SK-N-SH treated with all-trans-retinoic acid at 6 μM for 48 hours (cell line): ENCODE measurements at regions not wholly inside any gene's neighbourhood (a gene's known extent, or its start where the extent isn't known, plus 50 kb on each side); places are given as distances from the start of the nearest gene placed in this dataset.

Source experiments
- ATAC-seq: fragments of 200-7000 bp; cut with Tn5 transposase; 3 replicates; pipeline ENCODE4 v1.9.1; 2020; ENCODE audit warnings: mild to moderate bottlenecking, moderate library complexity
- ARNTL ChIP-seq: fragments of 450-650 bp; formaldehyde crosslinking; IDR thresholded peaks from 2 replicates; pipeline ENCODE4 v1.5.0; 2020; ENCODE audit warnings: low read depth, mild to moderate bottlenecking, moderate library complexity, borderline replicate concordance
- BACH2 ChIP-seq: fragments of 250-450 bp; sonication (Bioruptor Pico); IDR thresholded peaks from 2 replicates; pipeline ENCODE4 v1.9.0; 2021; ENCODE audit warnings: mild to moderate bottlenecking, borderline replicate concordance
- CSDC2 ChIP-seq: fragments of 250-450 bp; sonication (Bioruptor Pico); IDR thresholded peaks from 2 replicates; pipeline ENCODE4 v1.5.0; 2020; ENCODE audit warnings: mild to moderate bottlenecking, moderate library complexity
- CSRNP3 ChIP-seq: fragments of 250-450 bp; sonication (Bioruptor Pico); IDR thresholded peaks from 2 replicates; pipeline ENCODE4 v1.5.1; 2021; ENCODE audit warnings: mild to moderate bottlenecking, moderate library complexity
- ESRRG ChIP-seq: fragments of 250-450 bp; sonication (Bioruptor Pico); IDR thresholded peaks from 2 replicates; pipeline ENCODE4 v1.6.1; 2021; ENCODE audit warnings: mild to moderate bottlenecking
- GLIS3 ChIP-seq: fragments of 250-450 bp; sonication (Bioruptor Pico); IDR thresholded peaks from 2 replicates; pipeline ENCODE4 v1.5.0; 2020; ENCODE audit warnings: mild to moderate bottlenecking, moderate library complexity
- ISL1 ChIP-seq: fragments of 250-450 bp; sonication (Bioruptor Pico); IDR thresholded peaks from 2 replicates; pipeline ENCODE4 v2.1.2; 2022; ENCODE audit warnings: mild to moderate bottlenecking, moderate library complexity
- OSR1 ChIP-seq: fragments of 250-450 bp; sonication (Bioruptor Pico); IDR thresholded peaks from 2 replicates; pipeline ENCODE4 v1.8.0; 2022; ENCODE audit warnings: moderate library complexity, mild to moderate bottlenecking, inconsistent platforms
- PATZ1 ChIP-seq: fragments of 250-450 bp; sonication (Bioruptor Pico); IDR thresholded peaks from 2 replicates; pipeline ENCODE4 v1.8.0; 2020; ENCODE audit warnings: mild to moderate bottlenecking, moderate library complexity, borderline replicate concordance
- POU6F1 ChIP-seq: fragments of 250-450 bp; sonication (Bioruptor Pico); IDR thresholded peaks from 2 replicates; pipeline ENCODE4 v1.8.0; 2021; ENCODE audit warnings: low read depth, mild to moderate bottlenecking, moderate library complexity, borderline replicate concordance
- PPARA ChIP-seq: fragments of 250-450 bp; sonication (Bioruptor Pico); IDR thresholded peaks from 2 replicates; pipeline ENCODE4 v1.5.0; 2020; ENCODE audit warnings: mild to moderate bottlenecking, borderline replicate concordance
- RARB ChIP-seq: fragments of 250-450 bp; sonication (Bioruptor Pico); IDR thresholded peaks from 2 replicates; pipeline ENCODE4 v1.8.0; 2021; ENCODE audit warnings: mild to moderate bottlenecking, moderate library complexity
- TCF4 ChIP-seq: fragments of 250-450 bp; sonication (Bioruptor Pico); IDR thresholded peaks from 2 replicates; pipeline ENCODE4 v1.8.0; 2021; ENCODE audit warnings: mild to moderate bottlenecking, moderate library complexity, borderline replicate concordance
- TOX ChIP-seq: fragments of 250-450 bp; sonication (Bioruptor Pico); IDR thresholded peaks from 2 replicates; pipeline ENCODE4 v1.8.0; 2021; ENCODE audit warnings: mild to moderate bottlenecking, moderate library complexity, borderline replicate concordance
- TSHZ2 ChIP-seq: fragments of 250-450 bp; sonication (Bioruptor Pico); IDR thresholded peaks from 2 replicates; pipeline ENCODE4 v1.5.0; 2020; ENCODE audit warnings: mild to moderate bottlenecking, moderate library complexity
- ZC3H10 ChIP-seq: fragments of 250-450 bp; sonication (Bioruptor Pico); IDR thresholded peaks from 2 replicates; pipeline ENCODE4 v1.5.1; 2021; ENCODE audit warnings: mild to moderate bottlenecking, moderate library complexity
- ZFP3 ChIP-seq: fragments of 250-450 bp; sonication (Bioruptor Pico); IDR thresholded peaks from 2 replicates; pipeline ENCODE4 v1.5.0; 2020; ENCODE audit warnings: mild to moderate bottlenecking, moderate library complexity
- ZFP30 ChIP-seq: fragments of 450-650 bp; formaldehyde crosslinking; IDR thresholded peaks from 2 replicates; pipeline ENCODE4 v1.5.0; 2022; ENCODE audit warnings: mild to moderate bottlenecking, moderate library complexity
- ZNF565 ChIP-seq: fragments of 450-650 bp; formaldehyde crosslinking; conservative IDR thresholded peaks from 2 replicates; pipeline ENCODE4 v1.5.0; 2020; ENCODE audit warnings: low read depth, mild to moderate bottlenecking, moderate library complexity
- ZNF70 ChIP-seq: fragments of 450-650 bp; formaldehyde crosslinking; IDR thresholded peaks from 2 replicates; pipeline ENCODE4 v1.5.0; 2020; ENCODE audit warnings: mild to moderate bottlenecking, moderate library complexity
- ZNF8 ChIP-seq: fragments of 450-650 bp; formaldehyde crosslinking; IDR thresholded peaks from 2 replicates; pipeline ENCODE4 v1.5.0; 2020; ENCODE audit warnings: mild to moderate bottlenecking, moderate library complexity

- no peak for TF ChIP-seq ESRRG (CRISPR knock-in tag)
Measured at GRCh38 chr11:41666951-41667653, 207.7 kb upstream of the LRRC4C start (continued).

GRCh38 chr11:41675205-41675604 lies 215.8 kb upstream of the LRRC4C start:
- no peak for ATAC-seq
- TF ChIP-seq ISL1 (CRISPR knock-in tag): no peak
- TF ChIP-seq TCF4 (CRISPR knock-in tag): no peak
- no peak for TF ChIP-seq ZNF8 (CRISPR knock-in tag)
- no peak for TF ChIP-seq ARNTL
- TF ChIP-seq TSHZ2 (CRISPR knock-in tag): no peak
- TF ChIP-seq ZNF70 (CRISPR knock-in tag): no peak
- TF ChIP-seq OSR1 (CRISPR knock-in tag): no peak
- TF ChIP-seq GLIS3 (CRISPR knock-in tag): no peak
- TF ChIP-seq ZC3H10: no peak
- no peak for TF ChIP-seq ESRRG (CRISPR knock-in tag)
- TF ChIP-seq ZNF565 (CRISPR knock-in tag): no peak
- TF ChIP-seq BACH2 (CRISPR knock-in tag): no peak
- no peak for TF ChIP-seq TOX
- TF ChIP-seq PATZ1: no peak
- no peak for TF ChIP-seq PPARA (CRISPR knock-in tag)
- TF ChIP-seq CSDC2: no peak
- TF ChIP-seq POU6F1 (CRISPR knock-in tag): no peak
- no peak for TF ChIP-seq ZFP3
- TF ChIP-seq ZFP30 (CRISPR knock-in tag): no peak
- no peak for TF ChIP-seq CSRNP3 (CRISPR knock-in tag)

GRCh38 chr11:41713030-41713429 lies 253.6 kb upstream of the LRRC4C start:
- no peak for TF ChIP-seq ARNTL
- TF ChIP-seq ZFP3: no peak
- no peak for TF ChIP-seq RARB
- TF ChIP-seq ESRRG (CRISPR knock-in tag): no peak
- TF ChIP-seq TSHZ2 (CRISPR knock-in tag): no peak
- ATAC-seq: no peak
